Renal cortical epithelial cell (primary cell): ENCODE measurements at regions not wholly inside any gene's neighbourhood (a gene's known extent, or its start where the extent isn't known, plus 50 kb on each side); places are given as distances from the start of the nearest gene placed in this dataset.

Experiments
- DNase-seq: peaks from one replicate; pipeline ENCODE4 v3.0.0-alpha.2; 2011; ENCODE audit warnings: low read depth

DNA sequence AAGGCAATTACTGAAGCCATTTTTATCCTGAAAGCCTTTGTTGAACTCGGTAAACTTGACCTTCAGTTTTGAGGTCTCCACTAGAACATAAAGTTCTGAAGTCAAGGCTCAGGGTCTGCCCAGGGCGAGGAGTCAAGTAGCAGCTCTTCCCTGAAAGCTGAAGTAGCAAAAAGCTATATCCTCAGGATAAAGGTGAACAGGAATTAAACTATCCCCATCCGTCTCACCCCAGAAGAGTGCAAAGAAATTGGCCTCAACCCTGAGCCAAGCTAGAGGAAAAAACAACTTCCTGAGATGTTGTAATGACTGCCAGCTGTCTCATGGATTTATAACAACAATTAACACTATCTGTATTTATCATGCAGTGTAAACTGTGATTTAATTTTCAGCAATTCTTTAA, 590.8 kb downstream of the SPRY1 start:
- no peak for DNase-seq

DNA sequence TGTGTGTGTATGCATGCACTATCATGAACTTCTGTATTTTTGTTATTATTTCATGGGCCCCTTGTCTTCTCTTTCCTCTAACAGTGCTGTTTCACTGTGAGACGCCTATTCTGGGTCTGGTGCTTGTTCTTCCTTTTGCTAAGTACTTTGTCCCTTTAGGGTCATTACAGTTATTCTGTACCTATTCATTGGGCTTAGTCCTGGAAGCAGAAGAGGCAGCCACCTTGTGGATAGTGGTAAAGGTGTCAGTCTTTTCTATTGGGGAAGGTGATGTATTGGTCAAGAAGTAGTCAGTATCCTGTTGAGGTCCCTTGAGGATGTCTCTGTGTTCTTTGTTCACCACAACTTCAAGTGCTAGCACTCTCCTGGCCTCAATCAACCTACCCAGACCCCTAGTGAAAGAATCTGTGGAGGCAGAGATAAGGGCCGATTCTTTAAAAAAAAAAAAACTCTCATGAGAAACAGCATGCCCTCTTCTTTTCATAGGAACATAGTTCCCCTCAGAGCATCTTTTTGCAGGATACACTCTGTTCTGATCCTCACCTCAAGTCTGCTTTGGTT, 593.8 kb downstream of the SPRY1 start:
- DNase-seq: peak; percentile 12

DNA sequence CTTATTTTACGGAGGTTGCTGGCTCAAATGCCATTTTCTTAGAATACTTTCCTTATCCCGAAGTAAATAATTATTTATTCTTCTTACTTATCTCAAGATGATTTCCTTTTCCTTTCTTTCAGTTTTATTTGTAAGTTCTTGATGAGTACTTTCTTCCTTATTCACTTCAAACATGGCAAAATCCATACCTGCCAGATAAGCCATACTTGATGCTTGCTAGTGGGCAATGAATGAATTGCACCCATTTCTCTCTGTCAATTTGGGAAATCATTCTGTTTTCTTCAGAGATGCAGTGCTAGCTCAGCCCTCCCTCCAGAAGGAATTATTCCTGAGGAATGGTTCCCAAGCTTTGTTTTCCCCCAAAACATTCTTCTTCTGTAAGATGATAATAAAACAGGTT, 598.3 kb downstream of the SPRY1 start:
- no peak for DNase-seq

DNA sequence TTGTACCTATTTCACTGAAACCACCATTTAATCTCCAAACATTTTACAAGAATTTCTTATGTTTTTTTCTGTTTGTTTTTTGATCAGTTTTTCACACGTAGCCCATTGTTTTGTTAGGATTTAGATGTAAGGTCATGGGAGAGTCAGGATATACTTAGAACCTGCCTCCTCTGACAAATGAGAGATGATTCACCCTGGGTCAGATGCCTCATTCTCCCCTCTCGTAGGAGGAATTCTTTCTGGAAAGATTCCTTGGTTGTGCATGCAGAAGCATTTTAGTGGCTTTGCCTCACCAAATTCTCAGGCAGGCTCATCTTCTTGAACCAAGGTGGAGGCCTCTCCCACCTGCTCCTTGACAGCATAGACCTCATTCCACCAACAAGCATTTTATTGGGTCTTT, 599.3 kb downstream of the SPRY1 start:
- DNase-seq: peak; percentile 89

DNA sequence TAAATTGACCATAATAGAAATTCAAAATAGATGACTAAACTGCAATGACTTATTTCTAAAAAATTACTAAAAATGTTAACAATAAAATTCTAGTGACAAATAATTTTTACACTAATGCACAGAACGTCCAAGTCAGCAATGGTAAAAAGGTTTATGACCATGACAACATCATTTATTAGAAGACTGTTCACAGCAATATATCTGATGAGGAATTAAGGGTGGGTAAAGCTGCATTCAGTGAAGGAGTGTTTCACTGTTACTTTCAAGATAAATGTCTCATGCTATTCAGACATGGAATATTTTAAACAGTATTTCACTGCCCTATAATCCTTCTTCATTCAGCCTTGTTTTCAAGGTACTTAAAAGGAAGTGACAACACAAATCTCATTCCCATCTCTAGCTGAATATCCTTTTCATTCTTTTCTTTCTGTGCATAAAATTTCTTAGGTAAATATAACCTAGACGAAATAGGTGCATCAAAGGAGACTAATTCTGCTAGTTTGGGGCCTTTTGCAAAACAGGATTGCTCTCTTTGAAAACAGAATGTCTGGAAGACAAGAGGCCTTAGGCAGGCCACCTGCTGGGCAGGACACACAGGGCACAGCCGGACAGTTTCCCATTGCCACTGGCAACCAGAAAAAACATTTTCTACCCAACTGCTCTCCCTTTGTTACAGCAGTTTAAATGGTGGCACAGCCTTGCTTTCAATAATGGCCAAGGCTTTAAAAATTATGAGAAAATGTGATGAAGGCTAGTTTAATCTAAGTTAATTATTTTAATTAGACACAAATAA, 600.3 kb downstream of the SPRY1 start:
- no peak for DNase-seq

DNA sequence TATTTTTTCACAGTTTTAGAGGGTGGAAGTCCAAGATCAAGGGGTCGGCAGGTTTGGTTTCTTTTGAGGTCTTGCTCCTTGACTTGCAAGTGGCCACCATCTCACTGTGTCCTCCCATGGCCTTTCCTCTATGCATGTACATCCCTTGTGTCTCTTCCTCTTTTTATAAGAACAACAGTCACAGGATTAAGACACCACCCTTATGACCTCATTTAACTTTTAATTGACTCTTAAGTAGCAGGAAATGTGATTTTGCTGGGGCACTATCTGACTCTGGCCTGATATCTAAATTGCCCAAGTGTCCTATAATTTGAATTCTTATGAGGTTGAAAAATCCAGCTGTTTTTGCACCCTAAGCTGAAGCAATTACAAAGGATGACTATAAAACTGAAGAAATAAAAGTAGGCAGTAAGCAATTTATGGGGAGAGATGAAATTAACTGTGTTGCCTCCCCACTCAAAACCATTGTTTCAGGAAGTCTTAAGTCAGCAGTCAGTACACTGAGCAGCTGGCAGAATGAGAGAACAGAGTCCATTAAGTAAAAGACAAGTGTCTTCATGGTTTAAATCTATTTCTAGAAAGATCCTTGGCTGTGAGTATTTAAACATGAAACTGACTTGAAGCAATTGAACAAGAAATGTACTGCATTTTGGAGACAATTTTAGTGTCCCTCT, 601.3 kb downstream of the SPRY1 start:
- no peak for DNase-seq

DNA sequence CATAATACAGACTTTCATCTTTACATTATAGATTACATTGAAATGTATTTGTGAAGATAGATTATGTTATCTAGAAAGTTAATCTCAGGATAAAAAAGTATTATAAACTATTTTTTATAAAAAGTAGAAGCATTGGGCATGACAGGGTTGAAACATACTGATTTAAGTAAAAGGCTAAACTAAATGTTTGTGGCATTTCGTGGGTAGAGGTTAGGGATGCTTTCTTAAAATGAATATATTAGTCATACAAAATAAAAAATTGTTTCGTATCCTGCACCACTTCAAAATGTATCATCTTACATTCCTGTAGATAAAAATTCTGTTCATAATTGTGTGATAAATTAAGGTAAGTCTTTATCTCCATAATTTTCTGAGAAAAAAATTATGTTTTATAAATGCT, 603.6 kb downstream of the SPRY1 start:
- no peak for DNase-seq

DNA sequence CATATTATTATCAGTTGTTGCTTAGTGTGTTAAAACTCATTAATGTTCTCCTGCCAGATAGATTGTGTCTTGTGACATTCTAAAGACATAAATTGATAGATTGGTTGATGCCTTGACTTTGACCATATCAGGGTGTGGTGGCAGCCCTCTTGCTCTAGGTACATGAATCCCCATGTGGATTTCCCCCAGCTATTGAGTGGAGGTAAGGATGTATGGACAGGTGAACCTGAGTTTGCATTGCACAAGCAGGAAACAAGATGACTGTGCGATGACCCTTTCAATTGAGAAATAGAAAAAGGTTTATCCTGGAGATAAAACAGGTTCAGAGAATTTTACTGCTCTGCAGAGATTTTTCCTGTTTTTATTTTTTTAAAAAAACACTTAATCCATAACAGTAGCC, 619.2 kb downstream of the SPRY1 start:
- DNase-seq: no peak

DNA sequence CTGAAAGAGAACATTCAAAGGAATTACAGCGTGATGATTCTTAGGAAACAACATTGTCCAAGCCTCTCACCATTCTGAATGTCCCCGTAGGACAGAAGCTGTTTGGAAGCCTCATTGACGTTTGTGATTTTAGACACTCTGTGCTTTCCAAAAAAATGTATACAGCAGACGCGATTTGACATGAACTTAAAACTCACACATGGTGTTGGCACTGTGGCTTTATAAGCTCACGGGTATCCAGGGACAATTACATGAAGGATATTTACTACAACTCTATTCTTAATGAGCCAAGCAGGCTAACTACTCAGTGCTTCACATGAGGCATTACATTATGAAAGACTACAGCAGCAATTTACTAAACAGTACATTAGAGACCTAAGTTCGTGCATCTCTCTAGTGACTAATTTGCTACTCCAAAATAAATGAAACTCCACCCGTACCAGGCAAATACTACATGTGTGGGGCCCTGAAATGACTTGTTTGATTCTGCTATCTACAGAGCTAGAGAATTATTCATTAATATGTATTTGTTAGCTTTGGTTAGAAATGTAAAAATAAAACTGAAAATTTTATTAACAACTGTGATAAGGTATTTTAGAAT, 620.7 kb downstream of the SPRY1 start:
- DNase-seq: no peak

DNA sequence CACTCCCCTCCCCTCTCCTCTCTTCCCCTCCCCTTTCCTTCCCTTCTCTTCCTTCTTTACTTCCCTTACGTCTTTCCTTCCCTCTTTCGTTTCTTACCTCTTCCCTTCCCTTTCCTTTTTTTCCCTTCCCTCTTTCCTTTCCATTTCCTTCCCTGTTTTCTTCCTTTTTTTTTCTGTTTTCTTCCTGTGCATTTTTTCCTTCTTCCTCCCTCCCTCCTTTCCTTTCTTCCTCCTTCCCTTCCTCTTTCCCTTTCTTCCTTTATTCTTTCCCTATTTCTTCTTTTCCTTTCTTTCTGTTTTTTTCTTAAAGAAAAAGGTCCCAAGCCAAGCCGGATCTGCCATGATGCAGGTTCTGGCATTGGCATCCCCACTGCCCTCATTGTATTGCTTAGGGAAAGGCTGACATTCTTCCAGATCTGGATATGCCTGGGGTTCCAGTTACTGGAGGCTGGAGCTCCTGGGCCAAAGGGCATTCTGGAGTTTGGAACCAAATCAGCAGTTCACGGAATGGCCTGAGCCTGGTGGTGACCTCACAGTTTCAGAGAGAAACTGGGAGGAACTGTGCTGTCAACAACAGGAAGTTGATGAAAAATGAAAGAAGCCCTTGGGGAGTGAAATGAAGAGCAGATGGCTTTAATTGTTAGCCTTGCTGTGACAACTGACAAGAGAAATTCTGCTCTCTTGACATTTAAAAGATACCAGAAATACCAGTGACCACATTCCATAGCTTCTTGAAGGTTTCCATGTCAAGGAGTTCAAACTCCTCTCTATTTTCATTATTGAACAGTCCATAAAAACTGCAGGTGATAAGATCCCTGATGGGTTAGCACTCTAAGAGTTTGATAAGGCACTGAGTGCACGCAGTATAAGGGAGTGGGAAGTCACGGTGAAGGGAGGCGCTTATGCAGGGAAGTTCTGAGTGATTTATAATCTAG, 622.1 kb downstream of the SPRY1 start:
- peak; percentile 26 for DNase-seq

DNA sequence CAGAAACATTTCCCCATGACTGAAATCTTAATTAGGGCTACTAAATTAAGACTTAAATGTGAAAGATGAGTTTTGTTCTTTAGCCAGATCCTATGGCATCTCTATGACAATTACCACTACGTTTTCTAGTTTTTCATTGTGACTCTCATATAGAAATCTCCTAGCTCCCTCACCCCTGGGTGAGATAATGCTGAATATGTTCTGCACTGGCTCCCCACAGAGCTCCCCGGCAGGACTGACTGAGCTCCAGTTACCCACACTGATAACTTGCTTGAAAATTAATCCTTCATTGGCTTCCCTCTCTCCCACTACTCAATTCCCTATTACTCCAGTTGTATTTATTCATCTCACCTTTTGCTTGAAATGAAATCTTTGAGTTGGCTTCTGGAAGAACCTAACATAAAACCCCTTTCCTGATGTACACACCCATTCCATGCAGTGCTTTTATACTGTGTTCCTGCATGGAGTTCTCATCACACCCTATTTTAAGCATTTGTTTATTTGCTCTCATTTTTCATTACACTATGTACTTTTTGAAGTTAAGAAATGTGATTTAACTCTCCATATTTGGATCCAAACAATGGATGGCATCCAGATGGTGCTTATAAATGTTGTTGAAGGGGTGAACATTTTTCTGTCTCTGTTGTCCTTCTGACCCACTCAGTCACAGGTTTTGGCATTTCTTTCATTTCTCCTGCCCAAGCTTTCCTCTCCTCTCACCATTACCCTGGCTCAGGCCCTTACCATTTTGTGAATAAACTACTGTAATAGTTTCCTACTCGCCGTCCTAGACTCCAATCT, 623.4 kb downstream of the SPRY1 start:
- DNase-seq: no peak

DNA sequence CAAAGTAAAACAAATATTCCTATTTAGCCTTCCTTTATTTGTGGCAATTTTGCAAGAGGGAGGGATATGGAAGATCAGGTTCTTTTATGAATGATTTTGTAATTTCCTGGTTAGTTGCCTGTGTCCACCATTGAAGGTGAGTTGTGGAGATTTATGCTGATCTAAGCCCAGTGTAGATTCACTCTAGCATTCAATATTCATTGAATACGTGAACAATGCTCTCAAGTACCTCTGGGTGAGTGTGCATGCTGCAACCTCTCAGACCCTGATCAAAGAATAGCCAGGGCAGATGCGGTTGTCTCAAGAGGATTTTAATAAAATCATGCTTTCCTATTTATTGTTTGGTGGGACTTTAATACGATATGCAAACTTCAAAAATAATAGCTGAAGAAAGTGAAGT, 628.4 kb downstream of the SPRY1 start:
- DNase-seq: no peak

DNA sequence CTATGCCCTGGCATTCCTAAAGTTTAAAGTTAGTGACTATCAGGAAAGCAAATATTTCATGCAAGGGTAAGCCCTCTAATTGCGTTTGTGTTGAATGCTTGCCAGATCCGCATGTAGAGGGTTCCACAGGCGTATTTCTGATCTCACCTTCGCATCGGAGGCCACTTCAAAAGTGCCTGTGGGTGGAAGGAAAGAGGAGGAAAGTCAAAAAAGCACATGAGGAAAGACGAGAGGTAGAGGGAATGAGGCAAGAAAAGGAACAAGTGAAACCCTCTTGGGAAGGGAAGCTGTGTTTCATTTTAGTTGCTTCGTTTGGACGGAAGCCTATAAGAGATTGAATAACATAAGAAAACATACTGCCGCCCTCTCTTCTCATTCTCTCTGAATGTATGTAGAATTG, 628.8 kb downstream of the SPRY1 start:
- peak; percentile 15 for DNase-seq

DNA sequence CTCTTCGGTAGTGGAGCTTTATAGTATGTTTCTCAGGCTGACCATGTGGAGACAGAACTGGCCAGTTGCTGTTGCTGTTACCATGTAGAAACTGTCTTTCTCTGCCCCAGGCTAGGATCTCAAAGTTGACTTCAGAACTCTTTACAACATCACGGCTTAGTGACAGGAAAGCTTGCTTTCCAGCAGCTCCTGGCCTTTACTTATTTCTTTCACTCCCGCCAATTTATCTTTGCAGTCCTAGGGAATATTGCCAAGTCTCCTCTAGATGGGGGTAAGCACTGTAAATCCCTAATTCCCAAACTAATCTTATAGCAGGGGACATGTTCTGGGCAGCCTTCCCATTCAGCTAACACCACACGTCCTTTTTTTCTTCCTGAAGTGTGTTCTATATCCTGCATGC, 631.6 kb downstream of the SPRY1 start:
- DNase-seq: no peak

DNA sequence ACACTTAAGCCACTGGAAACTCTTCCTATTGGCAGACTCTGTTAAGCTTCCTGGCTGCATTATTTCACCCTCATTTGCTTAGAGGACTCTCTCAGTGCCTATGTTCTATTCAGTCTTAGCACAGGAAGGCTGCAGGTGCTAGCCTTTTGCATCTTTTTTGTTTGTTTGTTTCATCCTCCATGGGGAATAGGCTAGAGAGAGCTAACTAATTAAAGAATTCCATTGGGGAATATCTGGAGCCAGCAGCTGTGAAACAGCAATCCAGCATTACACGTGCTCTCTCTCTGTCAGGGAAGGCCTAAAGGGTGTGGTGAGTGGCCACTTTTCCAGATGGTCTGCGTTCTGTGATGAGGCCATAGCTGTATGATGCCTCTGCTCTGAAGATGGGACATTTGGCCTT, 633.6 kb downstream of the SPRY1 start:
- DNase-seq: no peak

DNA sequence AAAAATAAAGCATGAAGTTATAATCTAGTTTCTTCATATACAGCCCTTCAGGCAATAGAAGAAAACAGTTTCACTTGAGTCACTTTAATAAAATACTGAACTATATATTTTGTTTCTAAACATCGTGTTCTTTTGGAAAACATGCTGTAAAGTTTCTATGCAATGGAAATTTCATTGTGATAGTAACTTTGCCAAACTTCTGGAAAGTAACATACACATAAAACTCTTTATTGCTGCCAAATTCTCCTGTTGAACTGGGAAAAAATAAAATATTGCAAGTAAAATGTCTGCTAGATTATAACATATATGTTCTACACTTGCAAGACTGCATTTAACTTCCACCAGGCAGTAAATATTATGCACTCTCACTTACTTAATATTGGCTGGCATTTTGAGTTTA, 635.4 kb downstream of the SPRY1 start:
- no peak for DNase-seq

DNA sequence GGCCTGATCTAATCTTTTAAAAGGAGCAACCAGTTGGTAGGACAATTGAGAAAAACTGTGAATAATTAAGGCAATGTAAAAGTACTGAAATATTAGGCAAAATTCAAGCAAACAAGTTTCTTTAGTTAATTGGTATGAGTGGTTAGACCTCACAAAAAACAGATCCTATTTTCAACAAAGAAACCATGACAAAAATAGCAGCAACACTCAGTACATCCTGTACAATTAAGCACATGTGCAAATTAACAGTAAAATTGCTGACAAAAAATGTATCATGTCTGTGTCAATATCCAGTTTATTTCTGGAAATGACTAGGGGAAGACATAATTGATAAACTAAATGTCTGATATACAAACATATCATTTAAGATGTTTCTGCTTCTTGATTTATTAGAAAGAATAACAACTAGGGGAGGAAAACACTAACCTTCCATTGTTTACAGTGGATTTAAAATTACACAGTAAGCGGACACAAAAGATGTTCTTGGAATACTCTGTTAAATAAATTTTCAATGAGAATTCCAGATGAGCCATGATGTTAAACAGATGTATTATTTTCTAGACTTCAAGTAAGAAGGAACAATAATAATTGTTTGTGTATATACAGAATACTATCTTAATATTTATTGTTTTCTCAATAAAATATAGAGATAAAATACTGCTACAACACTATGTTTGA, 638.9 kb downstream of the SPRY1 start:
- no peak for DNase-seq

DNA sequence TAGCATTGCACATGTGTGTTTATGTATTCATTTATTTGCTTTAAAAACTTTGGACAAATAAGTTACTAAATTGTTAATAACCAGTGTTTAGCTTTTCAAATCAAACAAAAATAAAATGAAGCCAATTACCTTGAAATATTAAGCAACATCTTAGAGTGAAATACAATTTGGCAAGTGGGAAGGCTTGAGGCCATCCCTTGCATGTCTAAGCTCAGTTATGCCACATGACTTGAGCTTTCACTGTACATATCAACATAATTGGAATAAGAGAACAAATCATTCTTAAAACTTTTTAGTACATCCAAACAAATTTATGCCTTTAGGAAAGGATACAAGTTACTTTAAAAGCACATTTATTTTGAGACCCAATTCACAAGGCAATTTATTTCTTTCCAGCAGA, 640.6 kb downstream of the SPRY1 start:
- DNase-seq: no peak

DNA sequence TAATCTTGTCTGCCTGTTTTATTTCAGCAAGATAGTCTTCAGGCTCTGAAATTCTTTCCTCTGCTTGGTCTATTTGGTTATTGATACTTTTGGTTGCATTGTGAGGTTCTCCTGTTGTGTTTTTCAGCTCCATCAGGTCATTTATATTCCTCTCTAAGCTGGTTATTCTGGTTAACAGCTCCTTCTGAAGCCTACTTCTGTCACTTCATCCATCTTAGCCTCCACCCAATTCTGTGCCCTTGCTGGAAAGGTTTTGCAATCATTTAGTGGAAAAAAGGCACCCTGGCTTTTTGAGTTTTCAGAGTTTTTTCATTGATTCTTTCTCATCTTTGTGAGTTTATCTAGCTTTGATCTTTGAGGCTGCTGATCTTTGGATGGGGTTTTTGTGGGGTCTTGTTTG, 647.7 kb downstream of the SPRY1 start:
- no peak for DNase-seq

DNA sequence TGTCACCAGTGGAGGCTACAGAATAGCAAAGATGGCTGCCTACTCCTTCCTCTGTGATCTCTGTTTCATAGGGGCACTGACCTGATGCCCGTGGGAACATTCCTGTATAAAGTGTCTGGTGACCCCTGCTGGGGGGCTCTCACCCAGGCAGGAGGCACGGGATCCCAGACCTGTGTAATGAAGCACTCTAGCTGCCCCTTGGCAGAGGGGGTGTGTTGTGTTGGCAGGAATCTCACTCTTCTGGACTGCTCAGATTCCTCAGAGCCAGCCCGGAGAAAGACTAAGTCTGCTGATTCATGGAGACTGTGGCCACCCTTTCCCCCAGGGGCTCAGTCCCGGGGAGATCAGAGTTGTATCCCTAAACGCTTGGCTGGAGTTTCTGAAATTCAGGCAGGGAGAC, 648.3 kb downstream of the SPRY1 start:
- DNase-seq: no peak
